ENCODE measurements at regions not wholly inside any gene's neighbourhood (a gene's known extent, or its start where the extent isn't known, plus 50 kb on each side); places are given as distances from the start of the nearest gene placed in this dataset.

DNA sequence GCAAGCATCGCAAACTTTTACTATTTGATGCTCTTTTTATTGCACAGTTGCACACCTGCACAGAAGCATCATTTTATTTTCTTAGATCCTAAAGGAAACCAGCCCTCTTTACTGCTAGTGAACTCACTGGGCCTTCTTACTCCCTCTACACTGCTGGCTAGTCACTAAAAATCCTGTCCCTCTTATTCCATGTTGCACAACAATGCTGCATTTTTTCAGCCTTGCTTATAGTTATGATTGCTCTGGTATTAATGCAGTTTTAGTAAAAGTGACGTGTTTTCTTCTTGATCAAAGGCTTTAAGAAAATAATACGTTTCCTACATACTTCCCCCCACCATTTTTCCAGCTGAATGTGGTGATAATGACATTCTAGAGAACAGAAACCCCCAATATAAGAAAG is 132.9 kb upstream of the FAM3C start:
- TF ChIP-seq, protein P1, sequence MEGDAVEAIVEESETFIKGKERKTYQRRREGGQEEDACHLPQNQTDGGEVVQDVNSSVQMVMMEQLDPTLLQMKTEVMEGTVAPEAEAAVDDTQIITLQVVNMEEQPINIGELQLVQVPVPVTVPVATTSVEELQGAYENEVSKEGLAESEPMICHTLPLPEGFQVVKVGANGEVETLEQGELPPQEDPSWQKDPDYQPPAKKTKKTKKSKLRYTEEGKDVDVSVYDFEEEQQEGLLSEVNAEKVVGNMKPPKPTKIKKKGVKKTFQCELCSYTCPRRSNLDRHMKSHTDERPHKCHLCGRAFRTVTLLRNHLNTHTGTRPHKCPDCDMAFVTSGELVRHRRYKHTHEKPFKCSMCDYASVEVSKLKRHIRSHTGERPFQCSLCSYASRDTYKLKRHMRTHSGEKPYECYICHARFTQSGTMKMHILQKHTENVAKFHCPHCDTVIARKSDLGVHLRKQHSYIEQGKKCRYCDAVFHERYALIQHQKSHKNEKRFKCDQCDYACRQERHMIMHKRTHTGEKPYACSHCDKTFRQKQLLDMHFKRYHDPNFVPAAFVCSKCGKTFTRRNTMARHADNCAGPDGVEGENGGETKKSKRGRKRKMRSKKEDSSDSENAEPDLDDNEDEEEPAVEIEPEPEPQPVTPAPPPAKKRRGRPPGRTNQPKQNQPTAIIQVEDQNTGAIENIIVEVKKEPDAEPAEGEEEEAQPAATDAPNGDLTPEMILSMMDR (IDR thresholded peaks at IDR 0.05), result no peak
- no peak for TF ChIP-seq EZH2 (IDR thresholded peaks at IDR 0.05)
- no peak for TF ChIP-seq EZH2phosphoT487 (IDR thresholded peaks at IDR 0.05)

Measured in neural progenitor cell (in vitro differentiated cells).